Type B pancreatic cell (in vitro differentiated cells): ENCODE measurements at regions not wholly inside any gene's neighbourhood (a gene's known extent, or its start where the extent isn't known, plus 50 kb on each side); places are given as distances from the start of the nearest gene placed in this dataset.
A peak's percentile ranks its signal among the peaks of the same experiment; 100 is the strongest.
"Not testable (repeated sequence)": the region's sequence is repeated elsewhere in the genome, so short reads cannot be mapped to it uniquely, and the experiment has no call there.

ENCODE experiments used
- DNase-seq: peaks from one replicate; pipeline ENCODE4 v3.0.0; 2021; ENCODE audit warnings: mixed read lengths; ENCODE audit not compliant: unreplicated experiment; ENCODE audit errors: extremely low spot score
- H3K27ac Mint-ChIP-seq: 2 replicates; pipeline ENCODE4 v1.8.0; 2021; ENCODE audit warnings: mild to moderate bottlenecking, mixed read lengths
- H3K27me3 Mint-ChIP-seq: 2 replicates; pipeline ENCODE4 v1.8.0; 2021; ENCODE audit warnings: mixed read lengths
- H3K36me3 Mint-ChIP-seq: 2 replicates; pipeline ENCODE4 v1.8.0; 2021; ENCODE audit warnings: mixed read lengths
- H3K4me1 Mint-ChIP-seq: one replicate; pipeline ENCODE4 v1.8.0; 2021; ENCODE audit warnings: mixed read lengths; ENCODE audit not compliant: unreplicated experiment
- H3K4me3 Mint-ChIP-seq: 2 replicates; pipeline ENCODE4 v1.8.0; 2021; ENCODE audit warnings: mild to moderate bottlenecking, mixed read lengths
- H3K9me3 Mint-ChIP-seq: 2 replicates; pipeline ENCODE4 v1.8.0; 2021; ENCODE audit warnings: mixed read lengths
- CTCF ChIP-seq: fragments of 200-600 bp; sonication (generic); conservative IDR thresholded peaks from 2 replicates; pipeline ENCODE4 v1.5.0; 2021; ENCODE audit warnings: antibody characterized with exemption, mild to moderate bottlenecking

- TF ChIP-seq CTCF, result no peak
- Mint-ChIP-seq H3K36me3 (peaks cover 3% of the 10 kb centered on the region), H3K4me1 (no peaks in the 10 kb centered on the region), H3K4me3 (no peak overlapping the region), H3K27me3 (no peaks in the 10 kb centered on the region), H3K9me3 (no peaks in the 10 kb centered on the region), H3K27ac (no peak overlapping the region)
- DNase-seq, result no peak
These were observed 102.8 kb upstream of the RBMS1 start for GRCh38 chr2:160596441-160596840.

GRCh38 chr2:160600437-160600836 is 106.8 kb upstream of the RBMS1 start:
- not testable (repeated sequence) for H3K9me3 Mint-ChIP-seq, H3K36me3 Mint-ChIP-seq, H3K4me3 Mint-ChIP-seq, H3K27me3 Mint-ChIP-seq, DNase-seq, H3K4me1 Mint-ChIP-seq
- peak overlapping the region; percentile 50 for H3K27ac Mint-ChIP-seq

- H3K27ac Mint-ChIP-seq, result no peak overlapping the region
- no peaks in the 10 kb centered on the region for H3K27me3 Mint-ChIP-seq
- TF ChIP-seq CTCF, result no peak
- no peaks in the 10 kb centered on the region for H3K4me1 Mint-ChIP-seq
- DNase-seq, result no peak
- no peak overlapping the region for H3K4me3 Mint-ChIP-seq
- H3K9me3 Mint-ChIP-seq, result no peaks in the 10 kb centered on the region
- H3K36me3 Mint-ChIP-seq, result no peaks in the 10 kb centered on the region
These were observed 108.5 kb upstream of the RBMS1 start for GRCh38 chr2:160602073-160602472.

GRCh38 chr2:160603771-160604510 is 110.3 kb upstream of the RBMS1 start:
- no peak for TF ChIP-seq CTCF
- Mint-ChIP-seq H3K4me3 (no peak overlapping the region), H3K36me3 (no peaks in the 10 kb centered on the region), H3K9me3 (no peaks in the 10 kb centered on the region), H3K27ac (no peak overlapping the region), H3K4me1 (peaks cover 5% of the 10 kb centered on the region), H3K27me3 (no peaks in the 10 kb centered on the region)
- DNase-seq, result no peak

- DNase-seq, result no peak
These were observed 112.7 kb upstream of the RBMS1 start for GRCh38 chr2:160606341-160606740.

More at GRCh38 chr2:160606341-160606740, 112.7 kb upstream of the RBMS1 start:
- no peaks in the 10 kb centered on the region for H3K9me3 Mint-ChIP-seq
- no peak overlapping the region for H3K4me3 Mint-ChIP-seq
- no peak overlapping the region for H3K27ac Mint-ChIP-seq
- H3K27me3 Mint-ChIP-seq, result no peaks in the 10 kb centered on the region
- H3K4me1 Mint-ChIP-seq, result peaks cover 5% of the 10 kb centered on the region
- no peak for TF ChIP-seq CTCF
- no peaks in the 10 kb centered on the region for H3K36me3 Mint-ChIP-seq
